ENCODE measurements at regions not wholly inside any gene's neighbourhood (a gene's known extent, or its start where the extent isn't known, plus 50 kb on each side); places are given as distances from the start of the nearest gene placed in this dataset.

DNA sequence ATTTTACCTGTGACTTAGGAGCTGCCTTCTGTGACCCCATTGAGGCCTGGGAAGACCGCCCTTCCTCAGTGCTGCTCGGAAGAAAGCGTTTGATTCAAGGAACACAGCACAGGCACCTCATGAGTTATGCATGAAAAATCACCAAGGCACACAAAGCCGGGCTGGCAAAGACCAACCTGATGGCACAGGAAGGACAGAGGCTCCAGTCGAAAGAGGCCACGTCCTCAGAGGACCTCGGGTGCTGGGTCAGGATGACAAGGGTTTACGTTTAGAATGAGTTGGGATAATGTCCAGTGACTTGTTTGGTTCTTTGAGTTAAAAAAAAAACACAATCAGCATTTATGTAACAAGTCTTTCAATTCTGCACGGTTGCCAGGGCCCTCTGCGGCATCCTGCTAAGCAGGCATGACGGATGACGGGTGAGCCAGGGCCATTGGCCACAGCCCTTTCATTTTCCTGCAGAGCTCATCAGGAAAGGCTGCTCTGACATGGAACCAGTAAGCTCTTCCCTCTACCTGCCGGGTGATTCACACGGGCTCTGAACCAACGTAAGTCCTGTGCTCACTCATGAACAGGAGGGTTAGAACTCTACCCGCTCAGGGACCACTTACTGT is 112.8 kb downstream of the DACT2 start:
- 0 out of 2 replicates have a peak, but pooled peaks cover 4% of the 10 kb centered on the region for H3K9me3 ChIP-seq
- Mint-ChIP-seq H3K9me3 (ENCODE audit: unreplicated experiment) (no peaks in the 10 kb centered on the region), H3K27ac (ENCODE audit: unreplicated experiment) (no peak overlapping the region), H3K4me1 (ENCODE audit: low read depth, unreplicated experiment) (no peaks in the 10 kb centered on the region), H3K27me3 (ENCODE audit: insufficient read depth, unreplicated experiment) (no peaks in the 10 kb centered on the region), H3K36me3 (ENCODE audit: insufficient read depth, unreplicated experiment) (no peaks in the 10 kb centered on the region), H3K4me3 (ENCODE audit: unreplicated experiment) (no peak overlapping the region)
- no peaks in the 10 kb centered on the region for H3K36me3 ChIP-seq (ENCODE audit: control insufficient read depth, insufficient read depth, low read length)
- BruUV-seq (replicated peaks): no TSS peak
- H3K4me3 ChIP-seq (ENCODE audit: low read depth, low read length): no peak overlapping the region
- H3K27me3 ChIP-seq (replicated peaks; ENCODE audit: control insufficient read depth, insufficient read depth, low read length): no peaks in the 10 kb centered on the region
- POLR2A ChIA-PET: no interaction called here
- no peaks in the 10 kb centered on the region for H3K4me1 ChIP-seq
- intact Hi-C loops (cut with micrococcal nuclease; ENCODE audit: unreplicated experiment): no loop called here
- DNase-seq: no peak
- CTCF ChIA-PET: no interaction called here
- TF ChIP-seq, protein P1, sequence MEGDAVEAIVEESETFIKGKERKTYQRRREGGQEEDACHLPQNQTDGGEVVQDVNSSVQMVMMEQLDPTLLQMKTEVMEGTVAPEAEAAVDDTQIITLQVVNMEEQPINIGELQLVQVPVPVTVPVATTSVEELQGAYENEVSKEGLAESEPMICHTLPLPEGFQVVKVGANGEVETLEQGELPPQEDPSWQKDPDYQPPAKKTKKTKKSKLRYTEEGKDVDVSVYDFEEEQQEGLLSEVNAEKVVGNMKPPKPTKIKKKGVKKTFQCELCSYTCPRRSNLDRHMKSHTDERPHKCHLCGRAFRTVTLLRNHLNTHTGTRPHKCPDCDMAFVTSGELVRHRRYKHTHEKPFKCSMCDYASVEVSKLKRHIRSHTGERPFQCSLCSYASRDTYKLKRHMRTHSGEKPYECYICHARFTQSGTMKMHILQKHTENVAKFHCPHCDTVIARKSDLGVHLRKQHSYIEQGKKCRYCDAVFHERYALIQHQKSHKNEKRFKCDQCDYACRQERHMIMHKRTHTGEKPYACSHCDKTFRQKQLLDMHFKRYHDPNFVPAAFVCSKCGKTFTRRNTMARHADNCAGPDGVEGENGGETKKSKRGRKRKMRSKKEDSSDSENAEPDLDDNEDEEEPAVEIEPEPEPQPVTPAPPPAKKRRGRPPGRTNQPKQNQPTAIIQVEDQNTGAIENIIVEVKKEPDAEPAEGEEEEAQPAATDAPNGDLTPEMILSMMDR (IDR thresholded peaks at IDR 0.05; ENCODE audit: insufficient read depth in 1 of 2, low read depth in 1 of 2, low read length in 1 of 2, severe bottlenecking in 1 of 2, unreplicated experiment in 1 of 2): no peak

DNA sequence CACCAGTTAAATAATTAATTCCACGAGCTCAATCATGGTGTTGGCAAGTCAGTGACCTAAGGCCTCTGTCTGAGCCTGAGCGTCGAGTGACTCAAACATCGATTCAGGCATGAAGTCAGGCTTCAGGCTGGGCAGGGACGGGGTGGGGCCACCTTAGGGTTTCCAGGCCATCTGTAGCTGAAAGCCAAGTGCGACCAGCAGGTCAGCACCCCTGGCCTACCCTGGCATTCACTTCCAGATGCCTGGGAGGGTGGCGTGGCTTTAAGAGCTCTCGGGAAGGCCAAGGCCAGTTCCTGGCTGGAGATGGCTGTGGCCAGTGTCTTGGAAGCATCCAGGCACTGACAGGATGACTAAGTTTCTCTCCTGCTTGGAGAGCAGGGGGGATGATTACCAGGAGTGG is 113.4 kb downstream of the DACT2 start:
- intact Hi-C loops (cut with micrococcal nuclease; ENCODE audit: unreplicated experiment): no loop called here
- Mint-ChIP-seq H3K4me3 (ENCODE audit: unreplicated experiment) (no peak overlapping the region), H3K4me1 (ENCODE audit: low read depth, unreplicated experiment) (no peaks in the 10 kb centered on the region), H3K27me3 (ENCODE audit: insufficient read depth, unreplicated experiment) (no peaks in the 10 kb centered on the region), H3K9me3 (ENCODE audit: unreplicated experiment) (no peaks in the 10 kb centered on the region), H3K27ac (ENCODE audit: unreplicated experiment) (no peak overlapping the region), H3K36me3 (ENCODE audit: insufficient read depth, unreplicated experiment) (no peaks in the 10 kb centered on the region)
- H3K27me3 ChIP-seq (replicated peaks; ENCODE audit: control insufficient read depth, insufficient read depth, low read length): no peaks in the 10 kb centered on the region
- TF ChIP-seq, protein P1 (IDR thresholded peaks at IDR 0.05; ENCODE audit: insufficient read depth in 1 of 2, low read depth in 1 of 2, low read length in 1 of 2, severe bottlenecking in 1 of 2, unreplicated experiment in 1 of 2): no peak
- POLR2A ChIA-PET: no interaction called here
- 0 out of 2 replicates have a peak, but pooled peaks cover 4% of the 10 kb centered on the region for H3K9me3 ChIP-seq
- CTCF ChIA-PET: no interaction called here
- no peak for DNase-seq
- no TSS peak for BruUV-seq (replicated peaks)
- H3K4me1 ChIP-seq: no peaks in the 10 kb centered on the region
- no peak overlapping the region for H3K4me3 ChIP-seq (ENCODE audit: low read depth, low read length)
- H3K36me3 ChIP-seq (ENCODE audit: control insufficient read depth, insufficient read depth, low read length): no peaks in the 10 kb centered on the region

DNA sequence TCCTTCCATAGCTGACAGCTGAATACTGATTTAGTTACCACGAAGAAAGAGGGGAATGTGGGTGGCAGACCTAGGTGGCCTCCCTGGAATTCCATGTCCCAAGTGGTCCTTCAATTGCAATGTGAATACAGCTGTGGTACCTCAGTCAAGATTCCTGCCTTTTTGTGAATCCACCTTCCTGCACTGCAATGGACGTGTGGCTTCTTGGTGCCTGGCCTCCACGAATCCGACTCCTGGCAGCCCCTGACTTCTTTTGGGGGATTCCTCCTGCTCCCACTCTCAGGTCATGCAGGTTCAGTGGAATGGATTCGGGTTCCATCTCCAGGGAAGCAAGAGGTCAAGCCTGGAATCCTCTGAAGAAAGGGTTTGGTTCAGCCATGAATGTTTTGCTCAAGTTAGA is 117.8 kb downstream of the DACT2 start:
- 0 out of 2 replicates have a peak, but pooled peaks cover 4% of the 10 kb centered on the region for H3K9me3 ChIP-seq
- no peaks in the 10 kb centered on the region for H3K4me1 ChIP-seq
- no peak for DNase-seq
- ChIA-PET POLR2A (no interaction called here), CTCF (interaction anchor here (1.0 to 1.2 kb wide), 4 partner anchors 23 to 100 kb away, joined by 3 to 5 read pairs (median 4); no protein-coding TSS in a partner anchor)
- H3K9me3 Mint-ChIP-seq (ENCODE audit: unreplicated experiment): no peaks in the 10 kb centered on the region
- no peaks in the 10 kb centered on the region for H3K27me3 Mint-ChIP-seq (ENCODE audit: insufficient read depth, unreplicated experiment)
- H3K4me3 Mint-ChIP-seq (ENCODE audit: unreplicated experiment): no peak overlapping the region
- no peaks in the 10 kb centered on the region for H3K36me3 Mint-ChIP-seq (ENCODE audit: insufficient read depth, unreplicated experiment)
- peaks cover 7% of the 10 kb centered on the region for H3K4me1 Mint-ChIP-seq (ENCODE audit: low read depth, unreplicated experiment)
- no peak overlapping the region for H3K4me3 ChIP-seq (ENCODE audit: low read depth, low read length)
- TF ChIP-seq, protein P1 (IDR thresholded peaks at IDR 0.05; ENCODE audit: insufficient read depth in 1 of 2, low read depth in 1 of 2, low read length in 1 of 2, severe bottlenecking in 1 of 2, unreplicated experiment in 1 of 2): no peak
- BruUV-seq (replicated peaks): no TSS peak
- intact Hi-C loops (cut with micrococcal nuclease; ENCODE audit: unreplicated experiment): loop anchor here (2.0 to 5.0 kb wide), 2 partner anchors 61 to 155 kb away; no protein-coding TSS in a partner anchor
- no peak overlapping the region for H3K27ac Mint-ChIP-seq (ENCODE audit: unreplicated experiment)
- no peaks in the 10 kb centered on the region for H3K36me3 ChIP-seq (ENCODE audit: control insufficient read depth, insufficient read depth, low read length)
- H3K27me3 ChIP-seq (replicated peaks; ENCODE audit: control insufficient read depth, insufficient read depth, low read length): no peaks in the 10 kb centered on the region

All from Caco-2 (cell line).